ENCODE measurements at regions not wholly inside any gene's neighbourhood (a gene's known extent, or its start where the extent isn't known, plus 50 kb on each side); places are given as distances from the start of the nearest gene placed in this dataset.

DNA sequence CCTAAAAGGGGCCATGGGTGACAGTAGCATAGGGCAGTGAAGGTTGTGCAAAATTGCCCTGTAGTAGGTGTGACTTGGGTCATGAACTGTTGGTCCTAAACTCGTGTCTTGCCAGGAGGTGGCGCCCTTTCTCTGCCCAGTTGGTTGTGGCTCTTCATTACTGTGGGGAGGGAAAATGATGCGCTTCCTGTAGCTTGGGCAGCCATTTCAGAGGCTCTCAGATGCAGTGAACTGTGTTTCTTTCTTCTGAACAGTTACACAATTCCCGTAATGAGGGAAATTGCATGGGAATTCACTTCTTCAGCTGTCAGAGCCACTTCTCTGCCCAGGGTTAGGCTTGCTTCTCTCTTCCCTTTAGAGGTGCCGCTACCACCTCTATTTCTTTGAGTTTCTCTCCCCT, 148.1 kb upstream of the NRXN3 start (continued):
- TF ChIP-seq ZNF30 (CRISPR knock-in tag; IDR thresholded peaks at IDR 0.05) (no peak), FOXJ3 (CRISPR knock-in tag; IDR thresholded peaks at IDR 0.05; ENCODE audit: borderline replicate concordance) (no peak), MYNN (CRISPR knock-in tag; IDR thresholded peaks at IDR 0.05; ENCODE audit: low read depth) (no peak), RNF2 (conservative IDR thresholded peaks at IDR 0.05; ENCODE audit: low read depth) (no peak), SMAD3 (CRISPR knock-in tag; IDR thresholded peaks at IDR 0.05) (no peak), HCFC1 (IDR thresholded peaks at IDR 0.05; ENCODE audit: low read depth, low read length) (no peak), HNRNPLL (IDR thresholded peaks at IDR 0.05; ENCODE audit: low read depth, low read length, poor library complexity, severe bottlenecking) (no peak), ZNF780A (CRISPR knock-in tag; IDR thresholded peaks at IDR 0.05) (no peak), ZFAT (CRISPR knock-in tag; conservative IDR thresholded peaks at IDR 0.05) (no peak), SRSF1 (optimal IDR thresholded peaks at IDR 0.05; ENCODE audit: low read depth, low read length) (no peak), ZIK1 (CRISPR knock-in tag; IDR thresholded peaks at IDR 0.05; ENCODE audit: borderline replicate concordance, low read depth) (no peak), SALL1 (CRISPR knock-in tag; IDR thresholded peaks at IDR 0.05) (no peak), ZNF446 (CRISPR knock-in tag; IDR thresholded peaks at IDR 0.05) (no peak), ZNF12 (CRISPR knock-in tag; IDR thresholded peaks at IDR 0.05) (no peak), ZSCAN31 (CRISPR knock-in tag; IDR thresholded peaks at IDR 0.05; ENCODE audit: low read depth) (no peak), ARNT (IDR thresholded peaks at IDR 0.05) (no peak), ZSCAN25 (CRISPR knock-in tag; IDR thresholded peaks at IDR 0.05) (no peak)
- TF ChIP-seq, protein P1, sequence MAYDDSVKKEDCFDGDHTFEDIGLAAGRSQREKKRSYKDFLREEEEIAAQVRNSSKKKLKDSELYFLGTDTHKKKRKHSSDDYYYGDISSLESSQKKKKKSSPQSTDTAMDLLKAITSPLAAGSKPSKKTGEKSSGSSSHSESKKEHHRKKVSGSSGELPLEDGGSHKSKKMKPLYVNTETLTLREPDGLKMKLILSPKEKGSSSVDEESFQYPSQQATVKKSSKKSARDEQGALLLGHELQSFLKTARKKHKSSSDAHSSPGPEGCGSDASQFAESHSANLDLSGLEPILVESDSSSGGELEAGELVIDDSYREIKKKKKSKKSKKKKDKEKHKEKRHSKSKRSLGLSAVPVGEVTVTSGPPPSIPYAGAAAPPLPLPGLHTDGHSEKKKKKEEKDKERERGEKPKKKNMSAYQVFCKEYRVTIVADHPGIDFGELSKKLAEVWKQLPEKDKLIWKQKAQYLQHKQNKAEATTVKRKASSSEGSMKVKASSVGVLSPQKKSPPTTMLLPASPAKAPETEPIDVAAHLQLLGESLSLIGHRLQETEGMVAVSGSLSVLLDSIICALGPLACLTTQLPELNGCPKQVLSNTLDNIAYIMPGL (CRISPR knock-in tag; IDR thresholded peaks at IDR 0.05; ENCODE audit: borderline replicate concordance in 1 of 2, low read depth in 1 of 2), result 0 out of 4 replicates have a peak, but pooled peaks of 1 of the 2 experiments have one; percentile 16
- TF ChIP-seq, protein P2, sequence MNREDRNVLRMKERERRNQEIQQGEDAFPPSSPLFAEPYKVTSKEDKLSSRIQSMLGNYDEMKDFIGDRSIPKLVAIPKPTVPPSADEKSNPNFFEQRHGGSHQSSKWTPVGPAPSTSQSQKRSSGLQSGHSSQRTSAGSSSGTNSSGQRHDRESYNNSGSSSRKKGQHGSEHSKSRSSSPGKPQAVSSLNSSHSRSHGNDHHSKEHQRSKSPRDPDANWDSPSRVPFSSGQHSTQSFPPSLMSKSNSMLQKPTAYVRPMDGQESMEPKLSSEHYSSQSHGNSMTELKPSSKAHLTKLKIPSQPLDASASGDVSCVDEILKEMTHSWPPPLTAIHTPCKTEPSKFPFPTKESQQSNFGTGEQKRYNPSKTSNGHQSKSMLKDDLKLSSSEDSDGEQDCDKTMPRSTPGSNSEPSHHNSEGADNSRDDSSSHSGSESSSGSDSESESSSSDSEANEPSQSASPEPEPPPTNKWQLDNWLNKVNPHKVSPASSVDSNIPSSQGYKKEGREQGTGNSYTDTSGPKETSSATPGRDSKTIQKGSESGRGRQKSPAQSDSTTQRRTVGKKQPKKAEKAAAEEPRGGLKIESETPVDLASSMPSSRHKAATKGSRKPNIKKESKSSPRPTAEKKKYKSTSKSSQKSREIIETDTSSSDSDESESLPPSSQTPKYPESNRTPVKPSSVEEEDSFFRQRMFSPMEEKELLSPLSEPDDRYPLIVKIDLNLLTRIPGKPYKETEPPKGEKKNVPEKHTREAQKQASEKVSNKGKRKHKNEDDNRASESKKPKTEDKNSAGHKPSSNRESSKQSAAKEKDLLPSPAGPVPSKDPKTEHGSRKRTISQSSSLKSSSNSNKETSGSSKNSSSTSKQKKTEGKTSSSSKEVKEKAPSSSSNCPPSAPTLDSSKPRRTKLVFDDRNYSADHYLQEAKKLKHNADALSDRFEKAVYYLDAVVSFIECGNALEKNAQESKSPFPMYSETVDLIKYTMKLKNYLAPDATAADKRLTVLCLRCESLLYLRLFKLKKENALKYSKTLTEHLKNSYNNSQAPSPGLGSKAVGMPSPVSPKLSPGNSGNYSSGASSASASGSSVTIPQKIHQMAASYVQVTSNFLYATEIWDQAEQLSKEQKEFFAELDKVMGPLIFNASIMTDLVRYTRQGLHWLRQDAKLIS (CRISPR knock-in tag; IDR thresholded peaks at IDR 0.05), result no peak
- TF ChIP-seq, protein P3, sequence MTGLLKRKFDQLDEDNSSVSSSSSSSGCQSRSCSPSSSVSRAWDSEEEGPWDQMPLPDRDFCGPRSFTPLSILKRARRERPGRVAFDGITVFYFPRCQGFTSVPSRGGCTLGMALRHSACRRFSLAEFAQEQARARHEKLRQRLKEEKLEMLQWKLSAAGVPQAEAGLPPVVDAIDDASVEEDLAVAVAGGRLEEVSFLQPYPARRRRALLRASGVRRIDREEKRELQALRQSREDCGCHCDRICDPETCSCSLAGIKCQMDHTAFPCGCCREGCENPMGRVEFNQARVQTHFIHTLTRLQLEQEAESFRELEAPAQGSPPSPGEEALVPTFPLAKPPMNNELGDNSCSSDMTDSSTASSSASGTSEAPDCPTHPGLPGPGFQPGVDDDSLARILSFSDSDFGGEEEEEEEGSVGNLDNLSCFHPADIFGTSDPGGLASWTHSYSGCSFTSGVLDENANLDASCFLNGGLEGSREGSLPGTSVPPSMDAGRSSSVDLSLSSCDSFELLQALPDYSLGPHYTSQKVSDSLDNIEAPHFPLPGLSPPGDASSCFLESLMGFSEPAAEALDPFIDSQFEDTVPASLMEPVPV (CRISPR knock-in tag; IDR thresholded peaks at IDR 0.05), result no peak
- TF ChIP-seq, protein P4, sequence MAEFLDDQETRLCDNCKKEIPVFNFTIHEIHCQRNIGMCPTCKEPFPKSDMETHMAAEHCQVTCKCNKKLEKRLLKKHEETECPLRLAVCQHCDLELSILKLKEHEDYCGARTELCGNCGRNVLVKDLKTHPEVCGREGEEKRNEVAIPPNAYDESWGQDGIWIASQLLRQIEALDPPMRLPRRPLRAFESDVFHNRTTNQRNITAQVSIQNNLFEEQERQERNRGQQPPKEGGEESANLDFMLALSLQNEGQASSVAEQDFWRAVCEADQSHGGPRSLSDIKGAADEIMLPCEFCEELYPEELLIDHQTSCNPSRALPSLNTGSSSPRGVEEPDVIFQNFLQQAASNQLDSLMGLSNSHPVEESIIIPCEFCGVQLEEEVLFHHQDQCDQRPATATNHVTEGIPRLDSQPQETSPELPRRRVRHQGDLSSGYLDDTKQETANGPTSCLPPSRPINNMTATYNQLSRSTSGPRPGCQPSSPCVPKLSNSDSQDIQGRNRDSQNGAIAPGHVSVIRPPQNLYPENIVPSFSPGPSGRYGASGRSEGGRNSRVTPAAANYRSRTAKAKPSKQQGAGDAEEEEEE (CRISPR knock-in tag; IDR thresholded peaks at IDR 0.05; ENCODE audit: borderline replicate concordance), result no peak

All from HepG2 (cell line).